K562 (cell line): ENCODE measurements at regions not wholly inside any gene's neighbourhood (a gene's known extent, or its start where the extent isn't known, plus 50 kb on each side); places are given as distances from the start of the nearest gene placed in this dataset.
A peak's percentile ranks its signal among the peaks of the same experiment; 100 is the strongest.

Source experiments
- ATAC-seq: fragments of 200-7000 bp; cut with Tn5 transposase; 3 replicates; pipeline ENCODE4 v1.9.1; 2020; ENCODE audit warnings: moderate library complexity
- BruUV-seq: library from RNA; stranded (reverse); fragments of 400-500 nt; replicated peaks from 2 replicates; lab custom pipeline; 2021; lab: Mats Ljungman, UMichigan
- CTCF ChIA-PET: fragments of 300-600 bp; formaldehyde crosslinking; extraction: SDS; loops from one replicate; lab custom pipeline; 2021; ENCODE audit warnings: low intra/inter-chr PET ratio; lab: Yijun Ruan, JAX
- POLR2A ChIA-PET: fragments of 300-600, 350-650 bp; sonication (Branson Sonifier 250); formaldehyde crosslinking; extraction: SDS; loops from one replicate; lab custom pipeline; 2021; ENCODE audit warnings: antibody characterized with exemption, inconsistent platforms; lab: Yijun Ruan, JAX
- DNase-seq, 4 experiments: peaks; one replicate each; pipeline versions ENCODE4 v3.0.0 to v3.0.0-alpha.2; 2011 to 2018; ENCODE audit warnings: low spot score in 3 of 4, mixed read lengths in 3 of 4; ENCODE audit errors: extremely low read depth in 1 of 4
- FAIRE-seq: peaks from 2 replicates; lab custom pipeline; 2011; peaks lifted over from hg19 to GRCh38; lab: Jason Lieb, UNC
- H2AFZ ChIP-seq: 2 replicates; pipeline ENCODE4 v1.6.0; 2011; ENCODE audit warnings: low read depth, low read length, control low read depth, inconsistent platforms
- H3K27ac ChIP-seq: fragments of 200-600 bp; 3 replicates; pipeline ENCODE4 v1.8.0; 2011; ENCODE audit warnings: low read depth, mild to moderate bottlenecking, control low read depth, inconsistent platforms, low read length, moderate library complexity, mixed read lengths; ENCODE audit errors: extremely low read depth
- H3K27me3 ChIP-seq, 2 experiments: fragments of 300-600 bp in 1 of 2; 2 replicates in 1 of 2; 3 replicates in 1 of 2; pipeline versions ENCODE4 v1.6.0 to v1.8.0; 2011; ENCODE audit warnings: inconsistent platforms in 2 of 2, low read length in 2 of 2, mild to moderate bottlenecking in 1 of 2, mixed read lengths in 1 of 2, moderate library complexity in 1 of 2; ENCODE audit not compliant: control insufficient read depth in 2 of 2, insufficient read depth in 2 of 2
- H3K36me3 ChIP-seq: fragments of 300-600 bp; 3 replicates; pipeline ENCODE4 v1.8.0; 2011; ENCODE audit warnings: mild to moderate bottlenecking, low read length, inconsistent platforms; ENCODE audit not compliant: control insufficient read depth, insufficient read depth
- H3K4me1 ChIP-seq, 2 experiments: fragments of 200-600 bp in 1 of 2; replicated peaks in 1 of 2; 2 replicates in 1 of 2; 3 replicates in 1 of 2; pipeline versions ENCODE4 v1.5.1 to v1.8.0; 2011; ENCODE audit warnings: inconsistent platforms in 2 of 2, low read length in 2 of 2, mild to moderate bottlenecking in 1 of 2, mixed read lengths in 1 of 2, moderate library complexity in 1 of 2; ENCODE audit not compliant: control insufficient read depth in 2 of 2, insufficient read depth in 2 of 2
- H3K4me2 ChIP-seq: 2 replicates; pipeline ENCODE4 v1.6.1; 2011; ENCODE audit warnings: low read length, control low read depth, inconsistent platforms, mixed read lengths; ENCODE audit not compliant: insufficient read depth
- H3K4me3 ChIP-seq: fragments of 200-600 bp; sonication (generic), shearing (Covaris generic); 2 replicates; pipeline ENCODE4 v1.5.1; 2016; ENCODE audit warnings: control low read depth, inconsistent platforms
- H3K79me2 ChIP-seq: fragments of 200-600 bp; 3 replicates; pipeline ENCODE4 v1.8.0; 2011; ENCODE audit warnings: low read length, inconsistent platforms; ENCODE audit not compliant: control insufficient read depth, insufficient read depth
- H3K9ac ChIP-seq, 2 experiments: 2 replicates each; pipeline versions ENCODE4 v1.6.0 to v1.6.1; 2011; ENCODE audit warnings: low read depth in 2 of 2, low read length in 2 of 2, control low read depth in 1 of 2, inconsistent platforms in 1 of 2, mild to moderate bottlenecking in 1 of 2, mixed read lengths in 1 of 2; ENCODE audit not compliant: insufficient read depth in 1 of 2
- H3K9me1 ChIP-seq: one replicate; pipeline ENCODE4 v1.6.0; 2011; ENCODE audit warnings: inconsistent platforms, mild to moderate bottlenecking, low read length, moderate library complexity; ENCODE audit not compliant: control insufficient read depth, insufficient read depth
- H3K9me3 ChIP-seq: replicated peaks from 2 replicates; pipeline ENCODE4 v1.5.1; 2011; ENCODE audit warnings: low read depth, low read length, inconsistent platforms; ENCODE audit not compliant: control insufficient read depth, insufficient read depth
- H4K20me1 ChIP-seq: replicated peaks from 2 replicates; pipeline ENCODE4 v1.6.1; 2011; ENCODE audit warnings: low read length, inconsistent platforms, mixed read lengths; ENCODE audit not compliant: control insufficient read depth, insufficient read depth
- ADNP ChIP-seq: fragments of 200-800 bp; sonication (Bioruptor generic); IDR thresholded peaks from 2 replicates; pipeline ENCODE4 v1.6.1; 2016; ENCODE audit warnings: missing genetic modification characterization, missing compliant biosample characterization
- ARID2 ChIP-seq: fragments of 450-650 bp; IDR thresholded peaks from 2 replicates; pipeline ENCODE4 v1.6.1; 2017; ENCODE audit warnings: antibody characterized with exemption, mild to moderate bottlenecking
- ATF1 ChIP-seq, 2 experiments: fragments of 450-650 bp in 1 of 2; IDR thresholded peaks; 2 replicates each; pipeline ENCODE4 v1.6.1; 2016; ENCODE audit warnings: missing compliant biosample characterization in 1 of 2, missing genetic modification characterization in 1 of 2
- MXI1 ChIP-seq: IDR thresholded peaks from 2 replicates; pipeline ENCODE4 v1.6.1; 2011; ENCODE audit warnings: low read depth, mild to moderate bottlenecking, improper control_type of control experiment, low read length
- NCOR1 ChIP-seq: fragments of 450-650 bp; IDR thresholded peaks from 2 replicates; pipeline ENCODE4 v1.6.1; 2016; ENCODE audit warnings: mild to moderate bottlenecking, moderate library complexity
- NFIC ChIP-seq: fragments of 450-650 bp; IDR thresholded peaks from 2 replicates; pipeline ENCODE4 v1.6.1; 2017; ENCODE audit warnings: mild to moderate bottlenecking, inconsistent platforms
- ZBTB34 ChIP-seq: fragments of 250-450 bp; sonication (Bioruptor Pico); IDR thresholded peaks from 2 replicates; pipeline ENCODE4 v1.8.0; 2021; ENCODE audit warnings: mild to moderate bottlenecking, moderate library complexity
- WGBS: fragments of 100-300 bp; shearing (Covaris generic); methylation state at CpG from one replicate; pipeline ENCODE4 v1.1.6; 2016; ENCODE audit warnings: low coverage, mixed read lengths; ENCODE audit not compliant: insufficient coverage; ENCODE audit errors: missing lambda C conversion rate; 5-methylcytosine and 5-hydroxymethylcytosine counted together
- in situ Hi-C: fragments of 300-500 bp; cut with MboI; formaldehyde crosslinking; loops from 4 replicates; pipeline ENCODE4 v1.15.0; 2018; ENCODE audit warnings: inconsistent platforms, mixed read lengths
- intact Hi-C: fragments of 100-400 bp; cut with micrococcal nuclease; formaldehyde crosslinking; loops from 2 replicates; pipeline ENCODE4 v1.14.2; 2022

GRCh38 chr11:45590743-45591142 lies 74.7 kb downstream of the CHST1 start:
- peaks cover 0 to 4% of the 10 kb centered on the region in 2 experiments; a peak in 2 of 5 replicates for H3K27me3 ChIP-seq
- H3K4me3 ChIP-seq = no peak overlapping the region
- in situ Hi-C loops (no loop called here), intact Hi-C loops (no loop called here)
- no peaks in the 10 kb centered on the region; a peak in 1 of 5 replicates for H3K4me1 ChIP-seq
- WGBS = 0% methylated on average over 3 of the region's 3 CpGs
- no peak overlapping the region for H3K27ac ChIP-seq
- TF ChIP-seq ARID2 (no peak), ATF1 (CRISPR knock-in tag; IDR thresholded peaks at IDR 0.05) (no peak), ATF1 (tag; IDR thresholded peaks at IDR 0.05) (no peak), NFIC (0 out of 2 replicates have a peak, but pooled peaks have one; percentile 27)
- no peak for DNase-seq
- no peaks in the 10 kb centered on the region for H4K20me1 ChIP-seq
- FAIRE-seq = no peak
- no peak for ATAC-seq
- H3K9ac ChIP-seq = no peak overlapping the region
- ChIA-PET POLR2A (no interaction called here), CTCF (no interaction called here)
- no peaks in the 10 kb centered on the region for H3K9me3 ChIP-seq
- no peaks in the 10 kb centered on the region for H3K9me1 ChIP-seq
- H3K36me3 ChIP-seq = no peaks in the 10 kb centered on the region
- no peak overlapping the region for H3K4me2 ChIP-seq
- no peaks in the 10 kb centered on the region for H3K79me2 ChIP-seq
- no TSS peak for BruUV-seq
- H2AFZ ChIP-seq = no peak overlapping the region

GRCh38 chr11:45585205-45585604 lies 80.2 kb downstream of the CHST1 start:
- no TSS peak for BruUV-seq

More at GRCh38 chr11:45585205-45585604, 80.2 kb downstream of the CHST1 start:
- Histone ChIP-seq H3K27me3 (peaks cover 0 to 21% of the 10 kb centered on the region in 2 experiments; a peak in 3 of 5 replicates), H3K9me1 (no peaks in the 10 kb centered on the region), H3K36me3 (no peaks in the 10 kb centered on the region), H3K9ac (no peak overlapping the region), H3K4me1 (no peaks in the 10 kb centered on the region), H3K4me3 (no peak overlapping the region), H4K20me1 (peaks cover 4% of the 10 kb centered on the region; the same call in 1 of the 2 replicates), H3K27ac (no peak overlapping the region), H3K9me3 (no peaks in the 10 kb centered on the region), H3K79me2 (no peaks in the 10 kb centered on the region), H3K4me2 (no peak overlapping the region), H2AFZ (no peak overlapping the region)
- WGBS = 3% methylated on average over 5 of the region's 5 CpGs
- ChIA-PET POLR2A (no interaction called here), CTCF (no interaction called here)
- TF ChIP-seq ADNP (tag) = no peak
- no peak for TF ChIP-seq MXI1
- TF ChIP-seq NCOR1 = no peak
- TF ChIP-seq ZBTB34 (CRISPR knock-in tag) = no peak
- in situ Hi-C loops (no loop called here), intact Hi-C loops (no loop called here)
- ATAC-seq = no peak
- FAIRE-seq = no peak
- no peak for DNase-seq
